ENCODE measurements at regions not wholly inside any gene's neighbourhood (a gene's known extent, or its start where the extent isn't known, plus 50 kb on each side); places are given as distances from the start of the nearest gene placed in this dataset.
"Not testable (repeated sequence)": the region's sequence is repeated elsewhere in the genome, so short reads cannot be mapped to it uniquely, and the experiment has no call there.

GRCh38 chr6:115219645-115220044 lies 841.0 kb downstream of the FRK start:
- no peak for DNase-seq
- no peaks in the 10 kb centered on the region for H3K36me3 Mint-ChIP-seq
- H3K27me3 Mint-ChIP-seq = no peaks in the 10 kb centered on the region
- no peak overlapping the region for H3K27ac Mint-ChIP-seq
- no peak overlapping the region for H3K4me3 Mint-ChIP-seq
- H3K4me1 Mint-ChIP-seq = no peaks in the 10 kb centered on the region
- H3K9me3 Mint-ChIP-seq = peaks cover 11% of the 10 kb centered on the region

DNA sequence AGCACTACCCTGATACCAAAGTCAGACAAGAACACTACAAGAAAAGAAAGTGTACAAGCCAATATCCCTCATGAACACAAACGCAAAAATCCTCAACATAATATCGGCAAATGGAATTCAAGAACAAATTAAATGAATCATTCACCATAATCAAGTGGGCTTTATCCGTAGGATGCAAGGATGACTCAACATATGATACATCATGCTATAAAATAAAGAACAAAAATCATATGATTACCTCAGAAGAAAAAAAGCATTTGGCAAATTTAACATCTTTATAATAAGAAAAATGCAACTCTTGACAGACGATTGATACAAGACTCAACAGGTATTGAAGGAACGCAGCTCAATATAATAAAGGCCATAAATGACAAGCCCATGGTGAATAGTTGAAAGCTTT lies 843.9 kb downstream of the FRK start:
- Mint-ChIP-seq H3K27me3 (no peaks in the 10 kb centered on the region), H3K36me3 (no peaks in the 10 kb centered on the region)

DNA sequence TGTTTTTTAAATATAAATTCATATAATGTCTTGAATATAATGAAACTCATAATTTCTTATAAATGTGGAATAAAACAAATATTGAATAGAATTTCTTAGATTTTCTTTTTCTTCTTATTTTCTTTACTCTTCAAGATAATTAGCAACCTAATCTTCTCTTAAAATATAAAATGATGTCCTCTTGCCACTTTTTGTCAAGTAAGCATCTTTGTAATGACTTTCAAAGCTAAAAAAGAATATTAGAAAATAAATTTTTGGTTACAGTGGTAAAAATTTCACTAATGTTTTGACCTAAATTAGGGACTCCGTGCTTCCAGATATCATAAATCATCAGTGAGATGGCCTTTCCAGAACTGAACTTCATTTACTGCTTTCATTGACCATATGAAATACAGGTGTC lies 846.4 kb downstream of the FRK start:
- H3K27me3 Mint-ChIP-seq = no peaks in the 10 kb centered on the region
- H3K9me3 Mint-ChIP-seq = peaks cover 20% of the 10 kb centered on the region
- H3K27ac Mint-ChIP-seq = no peak overlapping the region
- DNase-seq = no peak
- H3K4me1 Mint-ChIP-seq = no peaks in the 10 kb centered on the region
- no peaks in the 10 kb centered on the region for H3K36me3 Mint-ChIP-seq
- no peak overlapping the region for H3K4me3 Mint-ChIP-seq

More for the DNA sequence above, 843.9 kb downstream of the FRK start:
- peaks cover 11% of the 10 kb centered on the region for H3K9me3 Mint-ChIP-seq
- H3K4me1 Mint-ChIP-seq = no peaks in the 10 kb centered on the region
- H3K27ac Mint-ChIP-seq = no peak overlapping the region
- H3K4me3 Mint-ChIP-seq = no peak overlapping the region
- DNase-seq = no peak

DNA sequence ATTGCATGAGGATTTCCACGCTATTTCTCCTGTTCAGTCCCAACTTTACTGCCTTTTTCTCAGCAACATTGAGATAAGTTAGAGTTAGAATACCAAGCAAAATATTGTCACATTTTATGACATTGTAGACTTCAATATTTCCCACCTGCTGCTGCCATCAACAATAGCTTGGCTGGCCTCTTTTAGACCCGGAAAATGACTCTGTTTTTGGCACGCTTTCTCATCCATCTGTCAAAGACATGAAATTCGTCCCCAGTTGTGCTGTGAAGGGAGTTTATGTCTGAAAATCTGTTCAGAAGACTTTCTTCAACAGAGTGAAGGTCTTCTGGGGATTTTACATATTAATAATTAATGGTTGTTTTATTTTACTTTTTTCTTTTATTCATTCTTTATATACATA lies 857.3 kb downstream of the FRK start:
- Mint-ChIP-seq H3K4me3 (no peak overlapping the region), H3K36me3 (no peaks in the 10 kb centered on the region), H3K27ac (no peak overlapping the region), H3K27me3 (no peaks in the 10 kb centered on the region), H3K9me3 (peaks cover 3% of the 10 kb centered on the region), H3K4me1 (no peaks in the 10 kb centered on the region)
- no peak for DNase-seq

GRCh38 chr6:115194981-115195638 lies 852.3 kb upstream of the HS3ST5 start:
- Mint-ChIP-seq H3K9me3 (peaks cover 3% of the 10 kb centered on the region), H3K36me3 (no peaks in the 10 kb centered on the region), H3K4me3 (no peak overlapping the region), H3K27me3 (no peaks in the 10 kb centered on the region), H3K4me1 (no peaks in the 10 kb centered on the region), H3K27ac (no peak overlapping the region)
- DNase-seq = no peak

DNA sequence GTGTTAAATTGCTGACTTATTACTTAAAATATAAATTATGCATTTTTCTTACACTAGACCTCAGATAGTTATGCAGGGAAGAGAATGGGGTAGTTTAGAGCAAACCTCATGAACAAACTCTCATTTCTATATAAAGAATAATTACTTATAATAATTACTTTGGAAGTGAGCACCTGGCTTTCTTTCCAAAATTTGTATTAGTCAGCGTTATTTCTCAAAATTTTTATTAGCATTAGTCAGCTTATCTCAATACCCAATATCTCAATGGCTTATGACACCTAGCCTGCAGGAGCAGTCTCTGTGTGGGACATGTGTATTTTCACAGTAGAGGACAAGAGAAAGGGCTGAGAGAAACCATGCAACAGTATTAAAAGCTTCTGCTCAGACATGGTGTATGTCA lies 849.2 kb upstream of the HS3ST5 start:
- Mint-ChIP-seq H3K4me3 (no peak overlapping the region), H3K4me1 (no peaks in the 10 kb centered on the region), H3K9me3 (peaks cover 3% of the 10 kb centered on the region), H3K27me3 (no peaks in the 10 kb centered on the region), H3K36me3 (no peaks in the 10 kb centered on the region), H3K27ac (no peak overlapping the region)
- DNase-seq = no peak

GRCh38 chr6:115190534-115190933 lies 847.7 kb upstream of the HS3ST5 start:
- Mint-ChIP-seq H3K9me3 (peaks cover 3% of the 10 kb centered on the region), H3K27ac (no peak overlapping the region), H3K36me3 (no peaks in the 10 kb centered on the region), H3K4me3 (no peak overlapping the region), H3K27me3 (no peaks in the 10 kb centered on the region), H3K4me1 (no peaks in the 10 kb centered on the region)
- no peak for DNase-seq

GRCh38 chr6:115175456-115175855 lies 832.6 kb upstream of the HS3ST5 start:
- H3K9me3 Mint-ChIP-seq, H3K4me3 Mint-ChIP-seq, DNase-seq, H3K27ac Mint-ChIP-seq, H3K27me3 Mint-ChIP-seq, H3K36me3 Mint-ChIP-seq, H3K4me1 Mint-ChIP-seq: not testable (repeated sequence)

DNA sequence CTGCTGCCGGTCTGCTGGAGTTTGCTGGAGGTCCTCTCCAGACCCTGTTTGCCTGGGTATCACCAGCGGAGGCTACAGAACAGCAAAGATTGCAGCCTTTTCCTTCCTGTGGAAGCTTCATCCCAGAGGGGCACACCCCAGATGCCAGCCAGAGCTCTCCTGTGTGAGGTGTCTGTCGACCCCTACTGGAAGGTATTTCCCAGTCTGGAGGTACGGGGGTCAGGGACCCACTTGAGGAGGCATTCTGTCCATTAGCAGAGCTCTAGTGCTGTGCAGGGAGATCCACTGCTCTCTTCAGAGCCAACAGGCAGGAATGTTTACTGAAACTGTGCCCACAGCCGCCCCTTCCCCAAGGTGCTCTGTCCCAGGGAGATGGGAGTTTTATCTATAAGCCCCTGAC lies 823.1 kb upstream of the HS3ST5 start:
- not testable (repeated sequence) for H3K27ac Mint-ChIP-seq, H3K4me3 Mint-ChIP-seq, H3K9me3 Mint-ChIP-seq, H3K36me3 Mint-ChIP-seq, H3K4me1 Mint-ChIP-seq, DNase-seq, H3K27me3 Mint-ChIP-seq

DNA sequence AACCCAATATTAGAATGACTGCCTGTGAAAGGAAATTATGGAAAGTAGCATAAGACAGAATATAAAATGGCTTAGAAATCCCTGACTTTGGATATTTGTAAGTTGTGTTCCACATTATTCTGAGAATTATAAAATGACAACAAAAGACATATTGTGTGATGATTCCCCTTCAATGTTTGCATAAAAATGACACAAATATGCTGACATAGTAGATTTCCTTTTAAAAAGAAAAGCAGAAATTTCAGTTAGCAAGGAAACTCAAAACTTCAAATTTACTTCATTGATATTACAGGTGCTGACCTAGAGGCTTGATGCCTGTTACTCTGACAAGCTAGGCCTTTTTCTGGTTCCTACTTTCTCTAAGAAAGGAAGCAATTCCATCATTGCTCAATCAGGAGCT lies 816.9 kb upstream of the HS3ST5 start:
- Mint-ChIP-seq H3K4me3 (no peak overlapping the region), H3K4me1 (no peaks in the 10 kb centered on the region), H3K27ac (no peak overlapping the region), H3K27me3 (no peaks in the 10 kb centered on the region), H3K36me3 (no peaks in the 10 kb centered on the region), H3K9me3 (peaks cover 9% of the 10 kb centered on the region)
- no peak for DNase-seq

DNA sequence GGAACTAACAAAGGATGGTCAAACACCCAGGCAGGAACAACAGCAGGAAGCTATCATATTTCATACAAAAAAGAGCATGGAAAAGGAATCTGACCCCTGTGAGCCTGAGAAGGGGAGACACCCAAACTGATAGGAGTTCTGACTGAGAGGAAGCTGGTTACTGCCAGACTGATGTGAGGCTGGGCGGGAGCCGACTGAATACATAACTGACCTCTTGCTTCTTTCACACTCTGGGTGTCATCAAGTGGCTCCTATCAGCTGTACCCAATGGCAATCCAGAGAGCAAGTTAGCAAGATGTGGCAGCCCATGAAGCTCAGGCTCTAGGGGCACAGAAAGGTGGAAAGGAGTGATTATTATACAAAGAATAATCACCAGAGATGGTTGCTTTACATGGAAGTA lies 795.1 kb upstream of the HS3ST5 start:
- no peaks in the 10 kb centered on the region for H3K27me3 Mint-ChIP-seq
- H3K36me3 Mint-ChIP-seq = no peaks in the 10 kb centered on the region
- no peaks in the 10 kb centered on the region for H3K4me1 Mint-ChIP-seq
- no peak overlapping the region for H3K27ac Mint-ChIP-seq
- DNase-seq = no peak
- no peak overlapping the region for H3K4me3 Mint-ChIP-seq
- peaks cover 3% of the 10 kb centered on the region for H3K9me3 Mint-ChIP-seq

GRCh38 chr6:115133790-115134189 lies 791.0 kb upstream of the HS3ST5 start:
- H3K36me3 Mint-ChIP-seq = no peaks in the 10 kb centered on the region
- H3K9me3 Mint-ChIP-seq = peaks cover 8% of the 10 kb centered on the region
- no peak overlapping the region for H3K4me3 Mint-ChIP-seq
- H3K4me1 Mint-ChIP-seq = no peaks in the 10 kb centered on the region
- no peaks in the 10 kb centered on the region for H3K27me3 Mint-ChIP-seq
- H3K27ac Mint-ChIP-seq = no peak overlapping the region
- no peak for DNase-seq

DNA sequence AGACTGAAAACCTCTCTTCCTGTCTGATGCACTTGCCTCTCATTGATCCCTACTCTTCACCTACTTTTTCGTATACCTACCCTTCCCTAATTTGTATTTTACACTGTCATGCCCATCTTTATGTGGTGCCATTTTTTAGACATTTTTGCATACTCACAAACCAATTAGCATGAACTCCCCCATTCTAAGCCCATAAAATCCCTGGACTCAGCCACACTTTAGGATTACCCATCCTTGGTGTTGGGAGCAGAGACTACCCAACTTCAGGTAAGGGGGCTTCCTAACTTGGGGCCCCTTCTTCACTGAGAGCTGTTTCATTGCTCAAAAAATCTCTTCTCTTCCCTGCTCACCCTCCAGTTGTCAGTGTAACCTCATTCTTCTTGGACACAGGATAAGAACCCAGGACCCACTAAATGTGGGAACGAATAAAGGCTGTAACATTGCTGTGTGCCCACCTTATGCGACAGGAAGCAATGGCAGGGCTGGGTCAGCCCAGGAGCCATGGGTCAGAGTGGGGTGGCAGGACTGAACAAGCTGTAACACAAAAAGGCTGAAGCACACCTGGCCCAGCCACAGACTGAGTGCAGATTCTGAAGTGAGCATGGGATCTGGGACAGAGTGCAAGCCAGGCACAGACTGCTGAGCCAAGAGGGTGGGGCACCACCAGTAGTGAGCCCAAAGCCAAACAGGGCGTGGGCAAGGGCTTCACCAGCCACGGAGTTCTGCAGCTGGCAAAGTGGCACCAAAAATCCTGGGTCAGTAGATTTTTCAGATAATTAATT lies 789.1 kb upstream of the HS3ST5 start:
- H3K36me3 Mint-ChIP-seq = no peaks in the 10 kb centered on the region
- no peak overlapping the region for H3K4me3 Mint-ChIP-seq
- no peaks in the 10 kb centered on the region for H3K4me1 Mint-ChIP-seq
- no peak for DNase-seq
- no peaks in the 10 kb centered on the region for H3K27me3 Mint-ChIP-seq
- H3K27ac Mint-ChIP-seq = no peak overlapping the region
- peaks cover 8% of the 10 kb centered on the region for H3K9me3 Mint-ChIP-seq

GRCh38 chr6:115121513-115121912 lies 778.7 kb upstream of the HS3ST5 start:
- not testable (repeated sequence) for H3K36me3 Mint-ChIP-seq, H3K27me3 Mint-ChIP-seq, H3K4me3 Mint-ChIP-seq, H3K4me1 Mint-ChIP-seq, H3K9me3 Mint-ChIP-seq, DNase-seq, H3K27ac Mint-ChIP-seq

- H3K27me3 Mint-ChIP-seq = no peaks in the 10 kb centered on the region
- H3K27ac Mint-ChIP-seq = no peak overlapping the region
- H3K4me3 Mint-ChIP-seq = no peak overlapping the region
- H3K4me1 Mint-ChIP-seq = no peaks in the 10 kb centered on the region
- peaks cover 5% of the 10 kb centered on the region for H3K9me3 Mint-ChIP-seq
- H3K36me3 Mint-ChIP-seq = no peaks in the 10 kb centered on the region
- DNase-seq = no peak
These were observed 777.6 kb upstream of the HS3ST5 start for GRCh38 chr6:115120391-115120790.

DNA sequence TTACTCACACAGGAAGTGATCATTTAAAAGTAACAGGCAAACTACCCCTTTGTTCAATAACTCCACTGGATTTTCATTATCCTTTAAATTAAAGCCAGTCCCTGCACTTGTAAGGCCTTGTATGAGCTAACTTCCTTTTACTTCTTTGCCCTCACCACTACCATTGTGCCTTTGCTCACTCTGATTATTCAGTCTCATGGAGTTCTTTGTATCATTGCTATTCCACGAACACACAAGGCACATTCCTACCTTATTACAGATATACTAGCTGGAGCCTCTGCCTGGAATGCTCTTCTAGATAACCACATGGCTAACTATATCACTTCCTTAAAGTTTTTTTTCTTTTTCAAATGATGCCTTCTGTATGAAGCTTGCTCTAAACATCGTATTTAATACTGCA lies 748.6 kb upstream of the HS3ST5 start:
- Mint-ChIP-seq H3K36me3 (no peaks in the 10 kb centered on the region), H3K27ac (no peak overlapping the region), H3K9me3 (peaks cover 8% of the 10 kb centered on the region), H3K4me3 (no peak overlapping the region), H3K4me1 (no peaks in the 10 kb centered on the region), H3K27me3 (no peaks in the 10 kb centered on the region)
- no peak for DNase-seq

Data from activated naive CD8-positive, alpha-beta T cell treated with anti-CD3 and anti-CD28 coated beads for 36 hours (primary cell).